Mesothelial cell of epicardium (in vitro differentiated cells): ENCODE measurements at regions not wholly inside any gene's neighbourhood (a gene's known extent, or its start where the extent isn't known, plus 50 kb on each side); places are given as distances from the start of the nearest gene placed in this dataset.

ENCODE experiments used
- DNase-seq, 2 experiments: peaks; one replicate each; pipeline ENCODE4 v3.0.0; 2021; ENCODE audit warnings: low spot score in 2 of 2; ENCODE audit not compliant: unreplicated experiment in 2 of 2
- H3K27ac Mint-ChIP-seq: 2 replicates; pipeline ENCODE4 v1.8.0; 2021; ENCODE audit warnings: mixed read lengths
- H3K27me3 Mint-ChIP-seq: 2 replicates; pipeline ENCODE4 v1.8.0; 2021; ENCODE audit warnings: low read depth, mixed read lengths
- H3K36me3 Mint-ChIP-seq: 2 replicates; pipeline ENCODE4 v1.8.0; 2021; ENCODE audit warnings: mixed read lengths
- H3K4me1 Mint-ChIP-seq: 2 replicates; pipeline ENCODE4 v1.8.0; 2021; ENCODE audit warnings: mixed read lengths
- H3K4me3 Mint-ChIP-seq: 2 replicates; pipeline ENCODE4 v1.8.0; 2021; ENCODE audit warnings: mild to moderate bottlenecking, moderate library complexity, mixed read lengths
- H3K9me3 Mint-ChIP-seq: 2 replicates; pipeline ENCODE4 v1.8.0; 2021; ENCODE audit warnings: mixed read lengths
- CTCF ChIP-seq: fragments of 200-600 bp; sonication (generic); IDR thresholded peaks from one replicate; pipeline ENCODE4 v1.5.0; 2021; ENCODE audit warnings: antibody characterized with exemption; ENCODE audit not compliant: unreplicated experiment

DNA sequence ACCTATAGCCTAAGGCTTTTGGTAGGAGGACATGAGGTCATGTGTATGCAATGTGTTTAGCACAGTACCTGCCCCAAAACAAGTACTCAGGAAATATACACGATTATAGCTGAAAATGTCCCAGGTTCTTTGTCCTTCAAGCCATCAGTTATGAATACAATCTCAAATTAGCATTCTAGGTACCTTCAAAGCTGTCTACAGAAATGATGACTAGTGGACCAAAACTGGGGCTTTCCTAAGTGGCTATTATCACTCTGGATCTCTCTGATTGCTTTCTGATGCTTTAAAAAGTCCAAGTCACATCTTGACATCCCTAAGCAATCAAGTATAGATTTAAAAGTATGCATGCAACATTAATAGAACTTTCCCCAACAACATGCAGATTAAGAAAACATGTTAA, 93.0 kb upstream of the SLIT3 start:
- Mint-ChIP-seq H3K27me3 (peaks cover 34% of the 10 kb centered on the region), H3K36me3 (no peaks in the 10 kb centered on the region), H3K27ac (no peak overlapping the region), H3K4me1 (peaks cover 3% of the 10 kb centered on the region), H3K4me3 (no peak overlapping the region), H3K9me3 (peaks cover 17% of the 10 kb centered on the region)
- DNase-seq: no peak
- no peak for TF ChIP-seq CTCF

GRCh38 chr5:169390265-169390664, 89.3 kb upstream of the SLIT3 start:
- Mint-ChIP-seq H3K27me3 (peaks cover 34% of the 10 kb centered on the region), H3K4me1 (peaks cover 3% of the 10 kb centered on the region), H3K4me3 (no peak overlapping the region), H3K36me3 (no peaks in the 10 kb centered on the region), H3K9me3 (peaks cover 7% of the 10 kb centered on the region), H3K27ac (no peak overlapping the region)
- no peak for TF ChIP-seq CTCF
- DNase-seq: no peak

DNA sequence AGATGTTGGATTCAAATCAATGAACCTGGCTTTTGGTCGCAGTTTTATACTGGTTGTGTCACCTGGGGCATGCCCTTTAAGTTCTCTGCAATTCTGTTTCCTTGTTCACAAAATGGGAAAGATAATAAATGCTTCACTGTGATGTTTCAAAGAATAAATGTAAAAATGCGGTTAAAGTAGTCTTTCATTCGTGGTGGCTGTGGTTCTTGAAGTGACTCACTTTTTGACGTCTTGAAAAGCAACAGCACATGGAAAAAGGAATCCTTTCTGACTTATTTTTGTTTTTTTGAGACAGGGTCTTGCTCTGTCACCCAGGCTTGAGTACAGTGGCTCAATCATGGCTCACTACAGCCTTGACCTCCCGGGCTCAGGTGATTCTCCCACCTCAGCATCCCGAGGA, 88.4 kb upstream of the SLIT3 start:
- DNase-seq: no peak
- peaks cover 34% of the 10 kb centered on the region for H3K27me3 Mint-ChIP-seq
- H3K36me3 Mint-ChIP-seq: no peaks in the 10 kb centered on the region
- H3K4me1 Mint-ChIP-seq: peaks cover 6% of the 10 kb centered on the region
- TF ChIP-seq CTCF: no peak
- peaks cover 7% of the 10 kb centered on the region for H3K9me3 Mint-ChIP-seq
- H3K4me3 Mint-ChIP-seq: no peak overlapping the region
- no peak overlapping the region for H3K27ac Mint-ChIP-seq

DNA sequence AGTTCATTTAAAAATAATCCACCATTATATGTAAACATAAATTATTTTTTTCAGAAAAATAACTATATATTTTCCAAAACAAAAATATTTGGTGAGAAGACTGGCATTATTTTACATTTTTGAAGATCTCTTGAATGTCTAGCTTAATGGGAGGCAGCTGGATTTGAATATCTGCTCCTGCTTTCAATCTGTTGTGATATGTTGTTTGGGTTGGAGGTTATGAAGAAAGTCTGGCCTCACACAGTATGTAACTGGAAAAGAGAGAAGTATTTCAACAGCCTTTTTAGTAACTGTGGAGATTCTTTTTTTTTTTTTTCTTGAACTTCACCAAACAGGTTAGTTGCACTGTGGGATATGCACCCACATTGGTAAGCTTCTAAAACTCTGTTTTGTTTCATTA, 84.7 kb upstream of the SLIT3 start:
- no peak for DNase-seq
- Mint-ChIP-seq H3K4me1 (peaks cover 6% of the 10 kb centered on the region), H3K9me3 (peaks cover 25% of the 10 kb centered on the region), H3K4me3 (no peak overlapping the region), H3K36me3 (no peaks in the 10 kb centered on the region), H3K27ac (no peak overlapping the region), H3K27me3 (peaks cover 15% of the 10 kb centered on the region)
- TF ChIP-seq CTCF: no peak

DNA sequence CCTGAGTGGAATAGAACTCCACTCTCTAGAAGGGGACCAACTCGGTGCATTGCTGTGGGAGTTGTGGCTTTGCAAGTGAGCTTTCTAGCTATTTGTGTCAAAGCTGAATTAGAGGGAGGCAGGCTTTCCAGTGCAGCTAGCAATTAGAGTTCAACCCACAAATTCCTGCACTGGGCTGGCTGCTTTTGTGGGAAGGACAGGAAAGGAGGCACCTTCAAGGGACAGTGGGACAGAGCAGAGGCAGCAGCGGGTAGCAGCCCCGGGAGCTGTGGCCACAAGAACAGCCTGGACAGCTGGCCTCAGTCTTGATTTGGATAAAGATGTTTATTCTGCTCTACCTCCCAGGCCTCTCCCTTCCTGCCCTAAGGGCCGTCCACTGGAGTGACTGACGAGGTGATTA, 83.7 kb upstream of the SLIT3 start:
- Mint-ChIP-seq H3K27ac (no peak overlapping the region), H3K4me1 (peaks cover 6% of the 10 kb centered on the region), H3K36me3 (peaks cover 4% of the 10 kb centered on the region), H3K9me3 (peaks cover 31% of the 10 kb centered on the region), H3K27me3 (peaks cover 7% of the 10 kb centered on the region), H3K4me3 (no peak overlapping the region)
- no peak for TF ChIP-seq CTCF
- no peak for DNase-seq

- H3K27me3 Mint-ChIP-seq: peaks cover 1% of the 10 kb centered on the region
- TF ChIP-seq CTCF: no peak
- H3K27ac Mint-ChIP-seq: peak overlapping the region; percentile 2
- H3K4me3 Mint-ChIP-seq: no peak overlapping the region
- peaks cover 7% of the 10 kb centered on the region for H3K4me1 Mint-ChIP-seq
- no peak for DNase-seq
- no peaks in the 10 kb centered on the region for H3K36me3 Mint-ChIP-seq
- peaks cover 40% of the 10 kb centered on the region for H3K9me3 Mint-ChIP-seq
These were observed 73.8 kb upstream of the SLIT3 start for GRCh38 chr5:169374761-169375160.
